Suprapubic skin (tissue), 4 donors: ENCODE measurements at regions not wholly inside any gene's neighbourhood (a gene's known extent, or its start where the extent isn't known, plus 50 kb on each side); places are given as distances from the start of the nearest gene placed in this dataset.

Experiments
- CTCF ChIP-seq, 2 donors: fragments of 200-600 bp in 1 of 2; fragments of 450-650 bp in 1 of 2; sonication (generic) in 1 of 2; IDR thresholded peaks; one replicate each; pipeline ENCODE4 v1.5.1; 2016 to 2019; ENCODE audit warnings: antibody characterized with exemption in 2 of 2, mild to moderate bottlenecking in 1 of 2, moderate library complexity in 1 of 2
- POLR2A ChIP-seq, 2 donors: fragments of 450-650 bp; IDR thresholded peaks; one replicate each; pipeline ENCODE4 v1.6.1; 2017; ENCODE audit warnings: antibody characterized with exemption in 2 of 2, mild to moderate bottlenecking in 2 of 2, moderate library complexity in 2 of 2
- POLR2AphosphoS5 ChIP-seq, 3 donors: sonication (generic); formaldehyde crosslinking; IDR thresholded peaks; one replicate each; pipeline ENCODE4 v1.6.1; 2017; ENCODE audit warnings: antibody characterized with exemption in 3 of 3

GRCh38 chr2:118185210-118186109 lies 97.2 kb downstream of the INSIG2 start:
- no peak for TF ChIP-seq CTCF (IDR thresholded peaks at IDR 0.05)
- no peak for TF ChIP-seq POLR2AphosphoS5 (IDR thresholded peaks at IDR 0.05)
- TF ChIP-seq POLR2A (IDR thresholded peaks at IDR 0.05) = no peak
